ENCODE measurements at regions not wholly inside any gene's neighbourhood (a gene's known extent, or its start where the extent isn't known, plus 50 kb on each side); places are given as distances from the start of the nearest gene placed in this dataset.

GRCh38 chr13:68846663-68847062, 1261.0 kb upstream of the ATXN8OS start (continued):
- TF ChIP-seq NANOG (IDR thresholded peaks at IDR 0.05; ENCODE audit: insufficient read depth, low read depth, low read length, poor library complexity, severe bottlenecking) (no peak), TEAD4 (IDR thresholded peaks at IDR 0.05; ENCODE audit: low read depth, low read length) (no peak), GTF2F1 (IDR thresholded peaks at IDR 0.05; ENCODE audit: borderline replicate concordance, low read depth, low read length) (no peak), SIN3A (conservative IDR thresholded peaks at IDR 0.05 in 1 of 2, IDR thresholded peaks at IDR 0.05 in 1 of 2; ENCODE audit: low read depth in 1 of 2, low read length in 2 of 2) (no peak), EZH2 (IDR thresholded peaks at IDR 0.05; ENCODE audit: low read depth, low read length, severe bottlenecking) (no peak), SP1 (IDR thresholded peaks at IDR 0.05; ENCODE audit: low read depth, low read length) (no peak)

Data from H1 (cell line).